LNCaP clone FGC (cell line): ENCODE measurements at regions not wholly inside any gene's neighbourhood (a gene's known extent, or its start where the extent isn't known, plus 50 kb on each side); places are given as distances from the start of the nearest gene placed in this dataset.

Source experiments
- DNase-seq: peaks from one replicate; pipeline ENCODE4 v3.0.0-alpha.2; 2011; ENCODE audit warnings: low read depth
- H3K4me3 ChIP-seq: 2 replicates; pipeline ENCODE4 v1.5.1; 2011; ENCODE audit warnings: mild to moderate bottlenecking, low read depth, low read length, control low read depth
- TF ChIP-seq, protein P1 (sequence below): IDR thresholded peaks from 2 replicates; pipeline ENCODE4 v1.5.1; 2012; ENCODE audit warnings: mild to moderate bottlenecking; ENCODE audit not compliant: control insufficient read depth, insufficient read depth; ENCODE audit errors: extremely low read depth

DNA sequence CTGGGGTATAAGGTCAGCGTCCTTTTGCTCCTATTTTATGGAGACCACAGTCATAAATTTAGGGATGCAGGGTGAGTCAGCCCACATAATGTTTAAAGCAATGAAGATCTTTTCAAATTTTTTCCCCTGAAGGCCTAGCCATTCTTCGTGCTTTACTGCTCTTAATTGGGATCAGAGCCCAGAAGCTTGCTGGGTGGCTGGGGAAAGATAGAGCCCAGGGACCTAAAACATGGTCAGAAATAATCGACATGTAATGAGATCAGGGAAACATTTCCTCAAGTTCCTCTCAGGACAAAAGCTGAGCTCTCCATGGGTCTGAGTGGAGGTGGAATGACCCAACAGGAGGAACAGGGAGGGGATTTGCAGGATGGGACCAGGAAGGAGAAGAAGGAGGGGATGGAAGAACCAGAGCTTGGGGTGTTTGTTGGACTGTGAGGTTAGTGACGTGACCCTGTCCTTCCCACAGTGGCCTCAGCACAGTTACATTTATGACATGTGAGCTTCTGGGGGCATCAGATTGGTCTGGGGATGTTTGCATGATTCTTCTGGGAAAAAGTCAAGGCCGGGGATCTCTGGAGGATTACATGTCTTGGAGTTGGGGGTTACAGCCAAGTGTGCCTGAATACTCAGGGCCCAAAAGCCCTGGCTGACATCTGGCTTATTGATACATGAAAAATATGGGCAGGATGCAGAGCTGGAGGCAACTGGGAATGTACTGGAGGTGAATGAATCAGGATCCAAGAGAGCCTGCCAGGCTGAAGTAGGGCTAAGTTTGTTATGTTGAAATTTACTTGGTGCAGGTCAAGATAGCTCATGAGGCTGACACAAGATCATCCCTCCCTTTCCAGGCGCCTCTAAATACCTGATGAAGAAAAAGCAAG, 477.9 kb downstream of the RPS24 start:
- no peak overlapping the region for H3K4me3 ChIP-seq
- no peak for DNase-seq
- TF ChIP-seq, protein P1, sequence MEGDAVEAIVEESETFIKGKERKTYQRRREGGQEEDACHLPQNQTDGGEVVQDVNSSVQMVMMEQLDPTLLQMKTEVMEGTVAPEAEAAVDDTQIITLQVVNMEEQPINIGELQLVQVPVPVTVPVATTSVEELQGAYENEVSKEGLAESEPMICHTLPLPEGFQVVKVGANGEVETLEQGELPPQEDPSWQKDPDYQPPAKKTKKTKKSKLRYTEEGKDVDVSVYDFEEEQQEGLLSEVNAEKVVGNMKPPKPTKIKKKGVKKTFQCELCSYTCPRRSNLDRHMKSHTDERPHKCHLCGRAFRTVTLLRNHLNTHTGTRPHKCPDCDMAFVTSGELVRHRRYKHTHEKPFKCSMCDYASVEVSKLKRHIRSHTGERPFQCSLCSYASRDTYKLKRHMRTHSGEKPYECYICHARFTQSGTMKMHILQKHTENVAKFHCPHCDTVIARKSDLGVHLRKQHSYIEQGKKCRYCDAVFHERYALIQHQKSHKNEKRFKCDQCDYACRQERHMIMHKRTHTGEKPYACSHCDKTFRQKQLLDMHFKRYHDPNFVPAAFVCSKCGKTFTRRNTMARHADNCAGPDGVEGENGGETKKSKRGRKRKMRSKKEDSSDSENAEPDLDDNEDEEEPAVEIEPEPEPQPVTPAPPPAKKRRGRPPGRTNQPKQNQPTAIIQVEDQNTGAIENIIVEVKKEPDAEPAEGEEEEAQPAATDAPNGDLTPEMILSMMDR: no peak

DNA sequence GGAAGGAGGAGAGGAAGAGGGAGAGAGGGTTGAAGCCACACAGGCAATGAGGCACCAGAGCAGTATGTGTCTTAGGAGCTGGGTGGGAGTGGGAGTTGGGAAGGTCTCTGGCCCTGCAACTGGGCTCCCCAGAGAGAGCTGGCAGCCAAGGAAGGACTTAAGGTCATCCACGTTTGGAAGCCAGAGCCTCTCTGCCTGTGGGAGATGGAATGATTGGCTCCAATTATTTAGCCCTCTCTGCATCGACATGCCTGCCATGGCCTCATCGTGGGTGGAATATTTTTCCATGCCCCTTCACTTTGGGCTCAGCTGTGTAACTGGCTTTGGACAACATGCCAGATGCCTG, 478.5 kb downstream of the RPS24 start:
- H3K4me3 ChIP-seq: no peak overlapping the region
- TF ChIP-seq, protein P1: no peak
- no peak for DNase-seq

DNA sequence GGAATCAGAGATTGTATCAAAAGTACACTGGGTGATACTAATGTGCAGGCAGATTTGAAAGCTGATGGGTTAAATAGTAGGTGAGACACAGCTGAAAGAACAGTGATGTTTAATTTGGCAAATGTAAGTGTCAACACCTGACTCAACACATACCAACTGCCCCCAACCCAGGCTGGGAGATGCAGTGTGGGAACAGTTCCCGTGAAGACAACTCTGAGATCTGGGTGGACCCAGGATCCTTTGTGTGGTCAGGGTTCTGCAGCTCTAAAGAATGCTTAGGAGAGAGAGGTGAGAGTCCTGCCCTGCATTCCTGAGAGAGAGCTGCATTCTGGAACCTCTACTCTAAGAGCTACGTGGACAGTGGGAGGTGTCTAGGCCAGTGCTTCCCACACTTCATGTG, 479.7 kb downstream of the RPS24 start:
- TF ChIP-seq, protein P1: no peak
- H3K4me3 ChIP-seq: no peak overlapping the region
- DNase-seq: no peak

DNA sequence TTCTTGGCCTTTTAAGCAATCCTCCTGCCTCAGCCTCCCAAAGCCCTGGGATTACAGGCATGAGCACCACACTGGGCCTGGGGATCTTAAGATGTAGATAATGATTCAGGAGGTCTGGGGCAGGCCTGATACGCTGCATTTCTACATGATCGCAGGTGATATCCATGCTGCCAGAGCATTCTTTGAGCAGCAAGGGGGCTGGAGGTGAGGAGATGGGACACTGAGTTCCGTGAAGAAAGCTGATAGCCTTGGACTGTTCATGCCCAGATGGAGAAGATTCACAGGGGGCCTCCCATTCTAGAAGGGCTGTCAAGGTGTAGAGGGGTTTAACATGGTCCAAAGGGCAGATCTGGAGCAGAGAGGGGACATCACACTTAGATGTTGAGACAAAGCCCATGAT, 480.3 kb downstream of the RPS24 start:
- DNase-seq: no peak
- TF ChIP-seq, protein P1: no peak
- H3K4me3 ChIP-seq: no peak overlapping the region

DNA sequence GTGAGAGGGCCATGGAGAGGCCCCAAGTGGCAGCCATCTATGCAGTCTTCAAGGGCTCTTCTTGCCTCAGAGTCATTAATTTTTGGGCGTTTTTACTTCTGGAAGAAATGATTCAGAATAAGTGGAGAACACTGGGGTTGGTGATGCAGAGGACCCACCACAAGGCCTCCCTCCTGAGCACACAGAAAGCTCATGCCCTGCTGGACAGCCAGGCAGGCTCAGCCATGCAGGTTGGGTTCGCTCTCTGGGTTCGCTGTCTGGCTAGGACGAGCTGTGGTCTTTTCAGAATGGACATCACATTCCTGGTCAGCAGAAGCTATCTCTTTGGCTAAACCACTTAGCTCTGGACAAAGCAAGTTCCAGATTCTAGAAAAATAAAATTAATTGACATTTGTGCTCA, 480.8 kb downstream of the RPS24 start:
- TF ChIP-seq, protein P1: no peak
- no peak overlapping the region for H3K4me3 ChIP-seq
- no peak for DNase-seq

DNA sequence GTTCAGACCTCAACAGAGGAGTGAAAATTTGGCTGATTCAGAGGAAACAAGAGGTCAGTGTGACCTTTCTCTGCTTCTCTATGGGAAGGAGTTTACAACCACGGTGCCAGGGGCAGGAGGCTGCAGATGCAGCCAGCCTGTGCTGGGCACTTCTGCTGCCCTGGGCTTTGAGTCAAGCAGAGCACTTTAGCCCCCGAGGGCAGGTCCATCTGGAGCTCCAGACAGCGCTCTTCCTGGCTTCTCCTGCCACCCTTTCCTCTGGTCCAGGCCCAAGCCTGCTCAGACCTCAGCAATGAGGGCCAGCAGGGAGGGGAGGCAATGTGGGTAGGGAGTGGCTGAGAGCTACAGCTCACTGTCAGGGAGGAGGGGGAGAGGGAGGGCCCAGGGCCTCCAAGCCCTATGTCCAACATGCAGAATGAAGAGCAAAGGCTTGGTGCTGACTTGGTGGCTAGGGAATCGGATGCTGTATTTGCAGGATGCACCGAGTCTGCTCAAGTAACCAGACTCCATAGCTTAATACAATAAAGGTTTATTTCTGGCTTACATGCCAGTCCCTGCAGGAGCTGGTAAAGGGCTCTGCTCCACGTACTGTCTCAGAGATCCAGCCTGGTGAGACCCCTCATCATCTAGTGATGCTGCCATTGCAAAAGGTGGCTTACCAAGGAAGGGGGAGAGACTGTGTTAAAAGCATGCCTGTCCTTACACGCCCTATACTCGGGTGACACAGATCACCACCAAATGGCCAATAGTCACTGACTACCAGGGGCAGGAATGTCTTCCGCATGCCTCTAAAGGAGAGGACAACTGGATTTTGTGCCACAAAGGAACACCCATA, 481.6 kb downstream of the RPS24 start:
- DNase-seq: no peak
- TF ChIP-seq, protein P1: no peak

More for the DNA sequence above, 481.6 kb downstream of the RPS24 start:
- no peak overlapping the region for H3K4me3 ChIP-seq
